SK-N-SH (cell line): ENCODE measurements at regions not wholly inside any gene's neighbourhood (a gene's known extent, or its start where the extent isn't known, plus 50 kb on each side); places are given as distances from the start of the nearest gene placed in this dataset.
"Not testable (repeated sequence)": the region's sequence is repeated elsewhere in the genome, so short reads cannot be mapped to it uniquely, and the experiment has no call there.

Experiments used
- CHD2 ChIP-seq: fragments of 150-350 bp; IDR thresholded peaks from 2 replicates; pipeline ENCODE4 v1.6.1; 2018; ENCODE audit warnings: low read length; ENCODE audit not compliant: partially characterized antibody
- EP300 ChIP-seq, 2 experiments: IDR thresholded peaks; 2 replicates each; pipeline versions ENCODE4 v1.4.0 to v1.6.1; 2012; ENCODE audit warnings: borderline replicate concordance in 1 of 2, low read depth in 1 of 2, low read length in 1 of 2
- IRF3 ChIP-seq: fragments of 150-350 bp; IDR thresholded peaks from 2 replicates; pipeline ENCODE4 v1.6.1; 2016; ENCODE audit warnings: mild to moderate bottlenecking, low read depth, low read length
- NFIC ChIP-seq: IDR thresholded peaks from 2 replicates; pipeline ENCODE4 v1.4.0; 2012; ENCODE audit warnings: borderline replicate concordance
- TF ChIP-seq, protein P1 (sequence below): fragments of 200-600 bp; sonication (generic); IDR thresholded peaks from 2 replicates; pipeline ENCODE4 v1.6.1; 2017; ENCODE audit warnings: antibody characterized with exemption, mild to moderate bottlenecking, moderate library complexity
- TF ChIP-seq, protein P2 (sequence below): IDR thresholded peaks from 2 replicates; pipeline ENCODE4 v1.4.0; 2012; ENCODE audit warnings: low read depth, borderline replicate concordance

- TF ChIP-seq, protein P1, sequence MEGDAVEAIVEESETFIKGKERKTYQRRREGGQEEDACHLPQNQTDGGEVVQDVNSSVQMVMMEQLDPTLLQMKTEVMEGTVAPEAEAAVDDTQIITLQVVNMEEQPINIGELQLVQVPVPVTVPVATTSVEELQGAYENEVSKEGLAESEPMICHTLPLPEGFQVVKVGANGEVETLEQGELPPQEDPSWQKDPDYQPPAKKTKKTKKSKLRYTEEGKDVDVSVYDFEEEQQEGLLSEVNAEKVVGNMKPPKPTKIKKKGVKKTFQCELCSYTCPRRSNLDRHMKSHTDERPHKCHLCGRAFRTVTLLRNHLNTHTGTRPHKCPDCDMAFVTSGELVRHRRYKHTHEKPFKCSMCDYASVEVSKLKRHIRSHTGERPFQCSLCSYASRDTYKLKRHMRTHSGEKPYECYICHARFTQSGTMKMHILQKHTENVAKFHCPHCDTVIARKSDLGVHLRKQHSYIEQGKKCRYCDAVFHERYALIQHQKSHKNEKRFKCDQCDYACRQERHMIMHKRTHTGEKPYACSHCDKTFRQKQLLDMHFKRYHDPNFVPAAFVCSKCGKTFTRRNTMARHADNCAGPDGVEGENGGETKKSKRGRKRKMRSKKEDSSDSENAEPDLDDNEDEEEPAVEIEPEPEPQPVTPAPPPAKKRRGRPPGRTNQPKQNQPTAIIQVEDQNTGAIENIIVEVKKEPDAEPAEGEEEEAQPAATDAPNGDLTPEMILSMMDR, result not testable (repeated sequence)
- TF ChIP-seq CHD2; NFIC; EP300 (IDR thresholded peaks at IDR 0.05; ENCODE audit: borderline replicate concordance in 1 of 2, low read depth in 1 of 2, low read length in 1 of 2); IRF3: not testable (repeated sequence)
- TF ChIP-seq, protein P2, sequence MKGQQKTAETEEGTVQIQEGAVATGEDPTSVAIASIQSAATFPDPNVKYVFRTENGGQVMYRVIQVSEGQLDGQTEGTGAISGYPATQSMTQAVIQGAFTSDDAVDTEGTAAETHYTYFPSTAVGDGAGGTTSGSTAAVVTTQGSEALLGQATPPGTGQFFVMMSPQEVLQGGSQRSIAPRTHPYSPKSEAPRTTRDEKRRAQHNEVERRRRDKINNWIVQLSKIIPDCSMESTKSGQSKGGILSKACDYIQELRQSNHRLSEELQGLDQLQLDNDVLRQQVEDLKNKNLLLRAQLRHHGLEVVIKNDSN, result not testable (repeated sequence)
Observed at GRCh38 chr9:67452941-67453340, 405.8 kb upstream of the ANKRD20A1 start.
